Superior temporal gyrus (tissue), 1 donor: ENCODE measurements at regions not wholly inside any gene's neighbourhood (a gene's known extent, or its start where the extent isn't known, plus 50 kb on each side); places are given as distances from the start of the nearest gene placed in this dataset.
"Not testable (repeated sequence)": the region's sequence is repeated elsewhere in the genome, so short reads cannot be mapped to it uniquely, and the experiment has no call there.

Experiments
- DNase-seq: peaks from one replicate; pipeline ENCODE4 v3.0.0-alpha.2; 2016; ENCODE audit errors: extremely low spot score

- DNase-seq: no peak
Measured at GRCh38 chr1:196090226-196090625, 518.0 kb downstream of the KCNT2 start.

DNA sequence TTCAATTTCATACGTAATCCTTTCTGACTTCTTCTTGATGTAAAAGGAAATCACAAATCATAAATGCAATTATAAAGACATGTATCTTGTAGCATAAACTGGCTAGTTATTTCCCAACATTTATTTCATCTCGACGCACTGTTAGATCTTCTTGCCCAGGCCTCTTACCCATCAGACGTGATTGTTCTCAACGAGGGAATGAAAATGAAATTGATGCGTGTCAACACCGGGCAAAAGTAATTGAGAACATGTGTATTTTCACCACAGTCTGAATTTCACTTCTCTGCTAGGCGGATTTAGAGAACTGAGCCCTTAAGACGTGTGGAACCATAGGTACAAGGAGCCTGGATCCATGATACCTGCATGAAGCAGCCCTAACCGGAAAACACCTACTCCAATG lies 519.7 kb downstream of the KCNT2 start:
- no peak for DNase-seq

DNA sequence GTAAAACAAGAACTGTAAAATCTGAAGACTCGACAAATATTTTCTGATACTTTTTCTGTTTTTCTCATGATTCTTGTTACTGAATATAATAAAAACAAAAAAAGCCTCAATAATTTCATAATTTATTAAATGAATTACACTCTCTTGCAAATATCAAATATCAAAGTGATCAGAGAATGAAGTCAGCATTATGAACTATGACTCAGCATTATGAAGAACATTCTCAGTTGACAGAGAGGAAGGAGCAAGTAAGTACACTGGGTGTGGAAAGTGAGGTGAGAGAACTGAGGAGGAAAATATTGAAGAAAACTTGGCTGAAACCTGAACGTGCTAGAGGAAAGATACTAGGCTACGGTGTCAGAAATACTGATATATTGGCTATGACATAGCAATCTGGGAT lies 529.5 kb downstream of the KCNT2 start:
- DNase-seq: no peak

DNA sequence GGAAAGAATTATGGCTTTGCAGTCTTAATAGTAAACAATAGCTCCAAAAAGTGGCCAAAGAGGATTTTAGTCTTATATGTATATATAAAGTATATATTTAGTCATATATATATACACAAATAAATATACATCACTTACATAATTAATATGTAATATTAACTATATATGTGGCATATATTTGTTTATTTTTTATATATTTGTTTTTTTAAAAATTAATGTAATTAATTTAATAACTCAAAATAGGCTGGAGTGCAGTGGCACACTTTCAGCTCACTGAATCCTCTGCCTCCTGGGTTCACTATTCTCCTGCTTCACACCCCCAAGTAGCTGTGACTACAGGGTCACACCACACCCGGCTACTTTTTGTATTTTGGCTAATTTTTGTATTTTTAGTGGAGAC lies 532.6 kb downstream of the KCNT2 start:
- no peak for DNase-seq

DNA sequence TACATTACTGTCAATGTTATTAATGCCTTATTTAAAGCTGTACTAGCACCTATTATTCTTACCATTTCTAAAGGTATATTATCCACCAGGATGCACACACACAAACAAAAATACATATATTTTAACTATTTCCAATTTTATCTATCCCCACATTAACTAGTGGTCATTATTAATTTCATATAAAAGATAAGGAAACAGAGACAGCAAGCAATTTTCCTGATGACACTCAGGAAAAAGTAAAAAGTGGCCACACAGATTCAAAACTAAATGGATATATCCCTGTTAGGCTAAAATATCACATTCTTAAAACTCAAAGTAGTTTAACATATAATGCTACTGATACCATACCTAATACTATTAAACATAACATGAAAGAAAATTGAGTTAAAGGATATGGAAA lies 534.1 kb downstream of the KCNT2 start:
- no peak for DNase-seq

- DNase-seq: no peak
Measured at GRCh38 chr1:196071447-196071846, 536.8 kb downstream of the KCNT2 start.

GRCh38 chr1:196070940-196071339 lies 537.3 kb downstream of the KCNT2 start:
- DNase-seq: no peak

DNA sequence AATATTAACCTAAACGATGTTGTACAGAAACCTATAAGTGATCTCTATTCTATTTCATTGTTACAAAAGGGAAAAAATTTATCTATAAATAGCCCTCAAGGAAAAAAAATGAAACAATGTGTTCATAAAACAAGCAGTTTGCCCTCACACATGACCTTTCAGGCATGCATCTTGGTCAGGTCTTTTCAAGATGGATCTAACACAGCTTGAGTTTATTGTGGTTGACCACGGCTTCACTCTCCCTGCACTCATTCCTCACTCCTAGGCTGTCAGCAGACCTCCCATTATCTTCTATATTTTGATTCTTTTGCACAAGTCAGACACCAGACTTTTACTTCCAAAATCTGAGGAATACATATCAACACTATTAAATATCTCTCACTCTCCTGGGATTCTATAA lies 544.3 kb downstream of the KCNT2 start:
- DNase-seq: no peak

- no peak for DNase-seq
Measured at GRCh38 chr1:196063294-196063693, 544.9 kb downstream of the KCNT2 start.

GRCh38 chr1:196060539-196060938 lies 547.7 kb downstream of the KCNT2 start:
- DNase-seq: no peak

GRCh38 chr1:196059210-196059609 lies 549.0 kb downstream of the KCNT2 start:
- DNase-seq: no peak

DNA sequence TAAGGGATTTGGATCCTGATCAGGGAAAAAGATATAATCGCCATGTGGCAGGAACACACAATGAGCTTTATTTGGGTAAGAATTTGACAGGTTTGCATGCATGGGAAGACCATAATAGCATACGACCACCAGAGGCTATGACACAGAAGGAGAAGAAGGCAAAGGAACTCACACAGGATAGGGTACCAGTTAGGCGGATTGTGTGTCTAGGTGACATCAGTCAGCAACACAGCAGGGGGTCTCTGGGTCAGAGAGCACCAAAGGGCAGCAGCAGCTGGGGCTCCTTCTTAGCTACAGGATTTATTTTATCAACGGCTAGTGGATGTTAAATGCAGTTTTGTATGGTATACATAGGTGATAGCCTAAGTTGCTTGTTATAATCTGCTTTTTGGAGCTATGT lies 551.3 kb downstream of the KCNT2 start:
- DNase-seq: no peak

DNA sequence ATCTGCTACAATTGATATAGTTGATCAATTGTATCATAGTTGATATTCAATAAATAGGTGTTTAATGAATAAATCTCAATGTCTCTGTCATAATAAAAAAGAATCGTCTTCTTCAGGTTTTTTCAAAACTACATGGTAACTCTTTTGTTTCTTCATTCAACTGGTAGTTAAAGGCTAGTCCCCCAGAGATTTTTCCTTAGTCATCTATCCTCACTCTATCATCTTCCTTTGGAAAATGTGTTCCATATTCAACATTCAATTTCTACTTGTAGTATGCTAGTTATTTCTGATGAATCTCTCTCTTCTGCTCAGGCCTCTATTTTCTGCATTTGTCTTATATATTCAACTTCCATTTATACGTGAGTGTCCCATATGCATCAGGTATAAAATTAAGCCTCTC lies 558.8 kb downstream of the KCNT2 start:
- no peak for DNase-seq

GRCh38 chr1:196043268-196043667 lies 565.0 kb downstream of the KCNT2 start:
- DNase-seq: no peak

DNA sequence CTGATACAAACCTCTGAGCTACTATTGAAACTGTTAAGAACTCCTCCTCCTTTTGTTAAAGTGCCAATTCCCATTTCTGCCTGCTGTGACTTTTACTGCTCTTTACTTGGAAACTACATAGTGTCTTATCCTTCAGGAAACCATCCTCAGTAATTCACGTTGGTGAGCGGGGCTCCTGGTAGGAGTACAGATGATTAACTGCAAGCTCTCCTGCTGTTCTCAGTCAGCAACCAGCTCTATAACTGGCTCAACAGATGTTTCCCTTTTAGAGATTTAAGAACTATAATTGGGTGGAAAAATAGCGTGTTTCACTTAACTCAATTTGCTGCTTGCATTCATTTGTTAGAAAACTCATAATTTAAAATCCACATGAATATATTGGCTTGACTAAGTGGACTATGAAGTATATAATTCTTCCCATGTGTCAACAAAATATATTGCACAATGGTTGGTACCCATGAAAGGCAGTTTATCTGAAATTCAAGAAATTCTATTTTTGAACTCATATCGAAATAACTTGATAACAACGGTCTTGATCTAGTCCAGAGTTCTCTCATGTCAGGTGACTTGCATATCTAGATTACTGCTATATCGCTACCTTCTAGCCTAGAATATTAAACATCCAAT lies 574.0 kb downstream of the KCNT2 start:
- DNase-seq: no peak

GRCh38 chr1:196031387-196031786 lies 576.9 kb downstream of the KCNT2 start:
- DNase-seq: not testable (repeated sequence)

- no peak for DNase-seq
Measured at GRCh38 chr1:196030455-196030854, 577.8 kb downstream of the KCNT2 start.

- no peak for DNase-seq
Measured at GRCh38 chr1:196029410-196029809, 578.8 kb downstream of the KCNT2 start.

- DNase-seq: no peak
Measured at GRCh38 chr1:196027127-196027526, 581.1 kb downstream of the KCNT2 start.

- DNase-seq: not testable (repeated sequence)
Measured at GRCh38 chr1:196021174-196021573, 587.1 kb downstream of the KCNT2 start.

GRCh38 chr1:196009362-196009761 lies 598.9 kb downstream of the KCNT2 start:
- no peak for DNase-seq

- no peak for DNase-seq
Measured at GRCh38 chr1:196007763-196008162, 600.5 kb downstream of the KCNT2 start.

GRCh38 chr1:196005426-196005825 lies 602.8 kb downstream of the KCNT2 start:
- DNase-seq: no peak

- not testable (repeated sequence) for DNase-seq
Measured at GRCh38 chr1:196004388-196004787, 603.9 kb downstream of the KCNT2 start.
